ENCODE measurements at regions not wholly inside any gene's neighbourhood (a gene's known extent, or its start where the extent isn't known, plus 50 kb on each side); places are given as distances from the start of the nearest gene placed in this dataset.

GRCh38 chr14:97571866-97572555 is 774.8 kb downstream of the VRK1 start:
- TF ChIP-seq FOXO4 (CRISPR knock-in tag; conservative IDR thresholded peaks at IDR 0.05) (no peak), HMG20A (CRISPR knock-in tag; IDR thresholded peaks at IDR 0.05; ENCODE audit: borderline replicate concordance) (no peak), CENPT (CRISPR knock-in tag; IDR thresholded peaks at IDR 0.05; ENCODE audit: low read depth) (no peak), ARNT2 (CRISPR knock-in tag; IDR thresholded peaks at IDR 0.05; ENCODE audit: low read depth) (no peak), ZNF564 (CRISPR knock-in tag; IDR thresholded peaks at IDR 0.05) (no peak), THRA (CRISPR knock-in tag; IDR thresholded peaks at IDR 0.05; ENCODE audit: borderline replicate concordance) (no peak), ARID4A (CRISPR knock-in tag; IDR thresholded peaks at IDR 0.05; ENCODE audit: borderline replicate concordance) (no peak), JARID2 (CRISPR knock-in tag; IDR thresholded peaks at IDR 0.05; ENCODE audit: insufficient replicate concordance) (no peak), ZEB1 (IDR thresholded peaks at IDR 0.05; ENCODE audit: insufficient replicate concordance, low read depth) (no peak)
- no TSS peak for BruUV-seq (replicated peaks)
- FAIRE-seq (no peak), ATAC-seq (no peak), DNase-seq (ENCODE audit: low spot score) (no peak)
- ChIA-PET POLR2A (no interaction called here), CTCF (ENCODE audit: low intra/inter-chr PET ratio, low total read pairs) (no interaction called here)
- WGBS (ENCODE audit: low lambda C conversion rate), result 15% methylated on average over 3 of the region's 5 CpGs
- H3K9ac ChIP-seq (ENCODE audit: insufficient read depth, low read depth, low read length), result no peak overlapping the region
- no peaks in the 10 kb centered on the region for H3K4me1 ChIP-seq (ENCODE audit: insufficient read depth, low read length)
- no peak overlapping the region for H3K27ac ChIP-seq (ENCODE audit: extremely low read length, insufficient read depth, low read length)
- H2AFZ ChIP-seq (ENCODE audit: low read length), result no peak overlapping the region
- peaks cover 97% of the 10 kb centered on the region for H3K9me3 ChIP-seq (ENCODE audit: low read length)
- intact Hi-C loops (cut with micrococcal nuclease; ENCODE audit: unreplicated experiment), result no loop called here
- no peaks in the 10 kb centered on the region; a peak in 1 of 5 replicates for H3K27me3 ChIP-seq (ENCODE audit: control insufficient read depth in 1 of 2, insufficient read depth in 2 of 2, low read length in 2 of 2)
- H3K36me3 ChIP-seq (replicated peaks in 1 of 2; ENCODE audit: control insufficient read depth in 1 of 2, insufficient read depth in 2 of 2, low read length in 2 of 2), result no peaks in the 10 kb centered on the region
- no peaks in the 10 kb centered on the region for H3K79me2 ChIP-seq (ENCODE audit: insufficient read depth, low read length)
- no peak overlapping the region for H3K4me3 ChIP-seq (replicated peaks in 1 of 3; ENCODE audit: insufficient read depth in 1 of 3, low read depth in 2 of 3, low read length in 3 of 3)
- H4K20me1 ChIP-seq (ENCODE audit: insufficient read depth, low read length), result no peaks in the 10 kb centered on the region
- H3K4me2 ChIP-seq (ENCODE audit: low read depth, low read length), result no peak overlapping the region
- in situ Hi-C loops (cut with HindIII; ENCODE audit: extremely low pct_ligation_motif_present, low pct_unique_long_range_greater_than_20kb), result no loop called here

Data from HepG2 (cell line).